ENCODE measurements at regions not wholly inside any gene's neighbourhood (a gene's known extent, or its start where the extent isn't known, plus 50 kb on each side); places are given as distances from the start of the nearest gene placed in this dataset.

DNA sequence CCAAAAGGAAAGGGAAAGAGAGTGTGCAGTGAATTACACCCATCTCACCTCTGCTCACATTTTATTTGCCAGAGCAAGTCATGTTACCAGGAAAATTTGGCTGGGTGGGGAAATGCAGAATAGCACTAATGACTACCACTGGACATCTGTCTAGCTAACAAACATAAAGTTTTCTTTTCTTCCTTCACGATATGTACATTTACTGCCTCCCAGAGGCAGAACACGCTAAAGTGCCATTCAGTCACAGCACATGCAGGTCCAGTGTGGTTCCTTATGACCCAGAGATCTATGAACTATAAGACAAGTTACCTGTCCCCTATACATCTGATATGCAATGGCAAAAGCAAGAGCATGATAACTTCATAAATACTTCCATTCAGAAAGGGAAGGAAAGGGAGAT is 194.1 kb downstream of the OGFRL1 start:
- Mint-ChIP-seq H3K4me3 (no peak overlapping the region), H3K27ac (no peak overlapping the region), H3K4me1 (peaks cover 3% of the 10 kb centered on the region), H3K36me3 (ENCODE audit: low read depth) (no peaks in the 10 kb centered on the region), H3K27me3 (no peaks in the 10 kb centered on the region)
- ATAC-seq: no peak
- H3K9me3 ChIP-seq (ENCODE audit: control insufficient read depth, low read length, poor library complexity, severe bottlenecking): no peaks in the 10 kb centered on the region
- DNase-seq: no peak

DNA sequence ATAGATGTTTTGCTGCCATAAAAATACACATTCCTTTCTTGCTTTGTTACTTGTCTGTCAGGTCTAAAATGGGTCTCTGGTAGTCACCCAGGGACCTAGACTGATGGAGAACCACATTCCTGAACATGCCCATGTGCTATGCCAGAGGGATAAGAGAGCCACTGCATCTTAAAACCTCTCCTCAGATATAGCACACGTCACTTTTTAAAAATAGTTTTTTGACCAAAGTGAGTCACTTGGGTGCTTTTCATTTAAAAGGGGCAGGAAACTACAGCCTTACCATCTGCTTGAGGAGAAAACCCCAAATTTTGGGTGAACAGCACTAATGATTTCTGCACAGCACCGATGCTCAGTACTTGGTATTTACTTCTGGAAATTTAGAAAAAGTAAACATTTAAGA is 197.8 kb downstream of the OGFRL1 start:
- Mint-ChIP-seq H3K4me3 (no peak overlapping the region), H3K4me1 (peaks cover 2% of the 10 kb centered on the region)
- no peak for ATAC-seq

DNA sequence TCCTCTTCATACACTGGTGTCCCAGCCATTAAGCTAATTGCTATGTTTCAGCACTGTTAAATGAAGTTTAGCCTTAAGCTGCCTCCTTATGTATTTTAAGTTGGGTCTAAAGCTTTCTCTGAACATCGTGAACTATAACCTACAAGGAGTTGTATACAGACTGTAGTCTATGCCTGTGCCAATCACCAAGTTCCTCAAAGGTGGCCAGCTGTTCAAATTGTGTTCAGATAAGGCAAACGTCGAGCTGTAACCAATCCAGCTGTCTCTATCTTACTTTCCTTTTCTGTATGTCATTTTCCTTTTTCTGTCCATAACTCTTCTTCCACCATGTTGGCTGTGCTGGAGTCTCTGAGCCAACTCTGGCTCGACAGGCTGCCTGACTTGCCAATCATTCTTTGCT is 199.6 kb downstream of the OGFRL1 start:
- Mint-ChIP-seq H3K36me3 (ENCODE audit: low read depth) (no peaks in the 10 kb centered on the region), H3K27me3 (peaks cover 8% of the 10 kb centered on the region), H3K4me1 (peaks cover 2% of the 10 kb centered on the region), H3K4me3 (no peak overlapping the region), H3K27ac (no peak overlapping the region)
- ATAC-seq: no peak
- DNase-seq: no peak
- no peaks in the 10 kb centered on the region for H3K9me3 ChIP-seq (ENCODE audit: control insufficient read depth, low read length, poor library complexity, severe bottlenecking)

More for the DNA sequence above, 197.8 kb downstream of the OGFRL1 start:
- H3K27me3 Mint-ChIP-seq: peaks cover 8% of the 10 kb centered on the region
- DNase-seq: no peak
- no peaks in the 10 kb centered on the region for H3K36me3 Mint-ChIP-seq (ENCODE audit: low read depth)
- no peaks in the 10 kb centered on the region for H3K9me3 ChIP-seq (ENCODE audit: control insufficient read depth, low read length, poor library complexity, severe bottlenecking)
- no peak overlapping the region for H3K27ac Mint-ChIP-seq

DNA sequence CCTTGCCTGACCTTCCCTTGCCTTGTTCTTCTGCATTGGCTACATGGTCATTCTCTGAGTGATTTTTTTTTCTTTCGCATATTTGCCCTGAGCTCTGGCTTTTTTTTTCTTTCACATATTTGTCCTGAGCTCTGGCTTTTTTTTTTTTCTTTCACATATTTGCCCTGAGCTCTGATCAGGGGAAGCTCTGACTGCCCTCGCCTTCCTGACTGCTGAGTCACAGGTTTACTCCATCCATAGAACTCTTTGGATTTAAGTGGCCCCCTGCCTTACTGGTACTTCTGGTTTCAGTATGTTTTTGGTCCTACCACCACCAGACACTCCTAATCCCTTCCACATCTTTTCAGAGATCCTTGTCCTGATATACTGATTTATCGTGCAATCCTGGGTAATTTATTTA is 201.1 kb downstream of the OGFRL1 start:
- H3K27me3 Mint-ChIP-seq: peaks cover 15% of the 10 kb centered on the region
- H3K4me3 Mint-ChIP-seq: no peak overlapping the region
- peaks cover 6% of the 10 kb centered on the region for H3K4me1 Mint-ChIP-seq
- DNase-seq: no peak
- no peak overlapping the region for H3K27ac Mint-ChIP-seq
- no peak for ATAC-seq
- no peaks in the 10 kb centered on the region for H3K9me3 ChIP-seq (ENCODE audit: control insufficient read depth, low read length, poor library complexity, severe bottlenecking)
- no peaks in the 10 kb centered on the region for H3K36me3 Mint-ChIP-seq (ENCODE audit: low read depth)

DNA sequence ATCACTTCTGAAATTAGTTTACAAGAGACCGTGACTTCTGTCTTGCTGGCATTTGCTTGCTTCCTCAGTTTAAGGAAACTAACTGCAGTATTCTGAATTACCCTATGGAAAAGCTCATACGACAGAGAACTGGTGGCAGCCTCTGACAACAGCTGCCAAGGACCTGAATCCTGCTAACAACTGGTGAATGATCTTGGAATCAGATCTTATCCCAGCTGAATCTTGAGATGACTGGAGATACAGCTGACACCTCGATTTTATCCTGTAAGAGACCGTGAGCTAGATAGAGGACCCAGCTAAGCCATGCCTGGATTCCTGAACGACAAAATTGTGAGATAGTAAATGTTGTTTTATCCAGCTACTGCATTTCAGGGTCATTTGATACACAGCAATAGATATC is 202.3 kb downstream of the OGFRL1 start:
- Mint-ChIP-seq H3K27me3 (peaks cover 15% of the 10 kb centered on the region), H3K36me3 (ENCODE audit: low read depth) (no peaks in the 10 kb centered on the region), H3K27ac (no peak overlapping the region), H3K4me3 (no peak overlapping the region), H3K4me1 (peaks cover 6% of the 10 kb centered on the region)
- DNase-seq (no peak), ATAC-seq (no peak)
- no peaks in the 10 kb centered on the region for H3K9me3 ChIP-seq (ENCODE audit: control insufficient read depth, low read length, poor library complexity, severe bottlenecking)

DNA sequence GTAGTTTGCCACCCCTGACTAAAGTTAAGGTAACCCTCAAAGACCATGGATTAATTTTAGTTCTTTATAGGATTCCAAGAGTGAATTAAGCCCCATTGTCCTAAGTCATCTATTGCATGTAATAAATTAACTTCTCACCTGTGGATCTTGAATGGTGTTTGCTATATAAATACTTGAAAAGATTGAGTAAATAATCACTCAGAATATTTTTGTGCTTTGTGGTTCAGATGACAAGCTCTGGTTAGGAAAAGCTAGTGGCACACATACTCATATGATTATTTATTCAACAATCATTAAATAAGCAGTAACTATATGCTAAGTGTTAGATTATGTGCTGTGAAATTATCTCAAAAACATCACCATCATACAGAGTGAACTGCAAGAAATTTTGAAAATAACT is 203.2 kb downstream of the OGFRL1 start:
- Mint-ChIP-seq H3K4me1 (peaks cover 6% of the 10 kb centered on the region), H3K4me3 (no peak overlapping the region), H3K36me3 (ENCODE audit: low read depth) (no peaks in the 10 kb centered on the region), H3K27me3 (peaks cover 15% of the 10 kb centered on the region), H3K27ac (no peak overlapping the region)
- DNase-seq (no peak), ATAC-seq (no peak)
- no peaks in the 10 kb centered on the region for H3K9me3 ChIP-seq (ENCODE audit: control insufficient read depth, low read length, poor library complexity, severe bottlenecking)

DNA sequence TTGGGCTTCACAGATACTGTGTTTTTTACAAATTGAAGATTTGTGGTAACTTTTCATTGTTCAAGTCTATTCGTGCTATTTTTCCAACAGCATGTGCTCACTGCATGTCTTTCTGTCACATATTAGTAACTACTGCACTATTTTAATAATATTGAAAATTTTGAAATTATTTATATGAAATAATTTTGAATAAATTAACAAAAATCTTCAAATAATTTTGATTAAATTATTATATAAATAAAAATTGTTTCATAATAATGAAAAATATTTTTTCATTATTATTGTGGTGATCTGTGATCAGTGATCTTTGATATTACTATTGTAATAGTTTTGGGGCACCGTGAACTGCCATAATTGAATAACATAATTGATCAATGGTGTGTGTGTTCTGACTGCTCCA is 204.1 kb downstream of the OGFRL1 start:
- no peak overlapping the region for H3K4me3 Mint-ChIP-seq
- no peak for DNase-seq
- no peak overlapping the region for H3K27ac Mint-ChIP-seq
- H3K27me3 Mint-ChIP-seq: peaks cover 15% of the 10 kb centered on the region
- ATAC-seq: no peak
- H3K9me3 ChIP-seq (ENCODE audit: control insufficient read depth, low read length, poor library complexity, severe bottlenecking): no peaks in the 10 kb centered on the region
- no peaks in the 10 kb centered on the region for H3K36me3 Mint-ChIP-seq (ENCODE audit: low read depth)
- H3K4me1 Mint-ChIP-seq: peaks cover 6% of the 10 kb centered on the region

DNA sequence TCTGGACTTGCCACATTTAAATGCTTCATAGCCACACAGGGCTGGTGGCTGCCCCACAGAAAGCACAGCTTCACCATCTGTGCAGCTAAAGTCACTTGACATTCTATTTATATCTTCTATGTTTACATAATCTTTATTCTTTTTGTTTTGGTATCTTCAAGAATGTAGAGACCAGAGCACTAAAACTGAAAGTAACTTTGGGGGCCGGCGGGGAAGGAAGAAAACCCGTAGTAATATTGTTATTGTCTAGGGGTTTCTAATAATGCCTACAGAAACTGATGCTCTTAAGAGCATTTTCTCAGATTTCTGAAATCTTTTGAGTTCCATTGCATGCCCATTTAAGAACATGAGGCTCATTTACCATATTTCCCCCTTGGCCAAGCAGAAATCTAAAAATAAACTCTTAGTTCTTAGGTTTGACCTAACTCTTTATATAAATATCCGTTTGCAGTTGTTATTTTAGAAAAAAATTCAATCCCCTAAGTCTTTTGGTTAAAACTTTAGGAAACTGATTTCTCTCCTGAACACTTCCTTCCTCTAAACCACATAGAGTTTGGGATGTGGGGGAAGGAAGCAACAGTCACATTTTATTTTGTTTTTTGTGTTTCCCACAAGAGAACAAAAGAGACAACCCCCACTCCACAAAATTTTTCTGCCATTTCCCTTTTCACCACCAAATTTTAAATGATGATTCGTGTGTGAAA is 207.6 kb downstream of the OGFRL1 start:
- Mint-ChIP-seq H3K4me1 (peaks cover 4% of the 10 kb centered on the region), H3K36me3 (ENCODE audit: low read depth) (no peaks in the 10 kb centered on the region), H3K27ac (no peak overlapping the region), H3K4me3 (peak overlapping the region; percentile 55), H3K27me3 (peaks cover 9% of the 10 kb centered on the region)
- DNase-seq: no peak
- ATAC-seq: no peak
- H3K9me3 ChIP-seq (ENCODE audit: control insufficient read depth, low read length, poor library complexity, severe bottlenecking): no peaks in the 10 kb centered on the region

DNA sequence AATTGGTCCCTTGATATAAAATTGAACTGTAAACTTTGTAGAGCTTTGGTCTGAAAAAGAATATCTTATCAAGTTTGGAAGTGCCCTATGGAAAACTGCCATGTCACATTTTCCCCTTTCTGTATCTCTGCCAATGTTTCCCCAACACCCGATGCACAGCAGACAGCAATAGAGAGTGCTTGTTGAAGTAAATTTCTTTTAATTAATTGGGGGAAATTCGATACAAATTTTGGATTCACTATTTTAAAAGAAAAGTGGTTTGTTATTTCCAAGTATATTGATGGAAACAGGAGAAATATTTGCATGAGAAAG is 208.1 kb downstream of the OGFRL1 start:
- Mint-ChIP-seq H3K4me1 (peaks cover 4% of the 10 kb centered on the region), H3K4me3 (peak overlapping the region; percentile 55), H3K36me3 (ENCODE audit: low read depth) (no peaks in the 10 kb centered on the region), H3K27me3 (peaks cover 7% of the 10 kb centered on the region), H3K27ac (no peak overlapping the region)
- no peaks in the 10 kb centered on the region for H3K9me3 ChIP-seq (ENCODE audit: control insufficient read depth, low read length, poor library complexity, severe bottlenecking)
- ATAC-seq (no peak), DNase-seq (no peak)

DNA sequence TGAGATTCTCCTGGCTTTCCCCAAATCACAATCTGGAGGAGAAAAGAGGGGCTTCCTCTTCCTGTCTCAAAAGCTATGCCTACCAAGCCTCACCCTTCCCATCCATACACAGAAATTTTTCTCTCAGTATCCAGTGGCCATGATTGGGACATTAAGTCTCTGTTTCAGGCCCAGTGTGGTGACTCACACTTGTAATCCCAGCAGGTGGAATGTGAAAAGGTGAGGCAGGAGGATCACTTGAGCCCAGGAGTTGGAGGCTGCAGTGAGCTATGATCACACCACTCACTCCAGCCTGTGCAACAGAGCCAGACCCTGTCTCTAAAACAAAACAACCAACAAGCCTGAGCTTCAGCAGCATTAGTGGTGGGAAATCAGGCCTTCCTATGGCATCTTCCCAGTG is 210.0 kb downstream of the OGFRL1 start:
- H3K27ac Mint-ChIP-seq: no peak overlapping the region
- H3K4me1 Mint-ChIP-seq: peaks cover 4% of the 10 kb centered on the region
- H3K27me3 Mint-ChIP-seq: peaks cover 7% of the 10 kb centered on the region
- H3K36me3 Mint-ChIP-seq (ENCODE audit: low read depth): no peaks in the 10 kb centered on the region
- H3K9me3 ChIP-seq (ENCODE audit: control insufficient read depth, low read length, poor library complexity, severe bottlenecking): no peaks in the 10 kb centered on the region
- ATAC-seq (no peak), DNase-seq (no peak)
- H3K4me3 Mint-ChIP-seq: no peak overlapping the region

DNA sequence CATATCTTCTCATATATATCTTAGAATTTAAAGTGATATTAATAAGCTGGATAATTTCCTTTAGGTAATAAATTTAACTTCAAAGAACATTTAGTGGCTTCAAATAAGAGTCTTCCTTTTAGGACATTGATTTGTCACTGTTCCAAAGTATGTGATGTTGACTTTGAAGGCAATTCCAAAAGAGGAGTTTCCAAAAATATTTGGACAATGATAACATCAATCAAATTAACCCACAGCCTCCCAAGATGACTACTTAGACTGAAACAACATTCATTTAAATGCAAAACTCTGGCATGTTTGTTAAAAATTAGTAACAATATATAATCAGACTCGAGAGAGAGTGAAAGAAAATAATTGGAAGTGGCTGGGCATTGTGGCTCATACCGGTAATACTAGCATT is 211.1 kb downstream of the OGFRL1 start:
- no peak for ATAC-seq
- no peaks in the 10 kb centered on the region for H3K9me3 ChIP-seq (ENCODE audit: control insufficient read depth, low read length, poor library complexity, severe bottlenecking)
- DNase-seq: no peak

DNA sequence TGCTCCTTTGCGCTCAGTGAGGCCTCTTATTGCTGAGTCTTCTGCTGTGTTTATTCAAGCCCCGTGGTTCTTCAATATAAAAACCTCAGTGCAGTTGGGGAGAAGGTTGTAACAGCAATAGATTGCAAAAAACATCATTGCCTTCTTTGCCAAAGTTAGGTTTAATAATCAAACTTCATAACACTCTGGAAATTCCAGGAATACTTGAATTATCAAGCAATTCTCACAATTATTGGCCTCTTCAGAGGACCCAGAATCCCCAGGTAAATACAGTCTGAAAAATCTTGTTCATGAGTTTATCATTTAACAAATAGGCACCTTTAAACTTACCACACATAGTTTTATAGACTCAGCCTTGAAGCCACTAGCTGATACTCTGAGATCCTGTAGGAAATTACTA is 213.6 kb downstream of the OGFRL1 start:
- no peak for DNase-seq
- Mint-ChIP-seq H3K27ac (no peak overlapping the region), H3K4me3 (no peak overlapping the region), H3K27me3 (no peaks in the 10 kb centered on the region), H3K36me3 (ENCODE audit: low read depth) (no peaks in the 10 kb centered on the region), H3K4me1 (no peaks in the 10 kb centered on the region)
- no peaks in the 10 kb centered on the region for H3K9me3 ChIP-seq (ENCODE audit: control insufficient read depth, low read length, poor library complexity, severe bottlenecking)
- no peak for ATAC-seq

More for the DNA sequence above, 211.1 kb downstream of the OGFRL1 start:
- no peaks in the 10 kb centered on the region for H3K4me1 Mint-ChIP-seq
- no peaks in the 10 kb centered on the region for H3K27me3 Mint-ChIP-seq
- no peak overlapping the region for H3K27ac Mint-ChIP-seq
- no peaks in the 10 kb centered on the region for H3K36me3 Mint-ChIP-seq (ENCODE audit: low read depth)
- no peak overlapping the region for H3K4me3 Mint-ChIP-seq

DNA sequence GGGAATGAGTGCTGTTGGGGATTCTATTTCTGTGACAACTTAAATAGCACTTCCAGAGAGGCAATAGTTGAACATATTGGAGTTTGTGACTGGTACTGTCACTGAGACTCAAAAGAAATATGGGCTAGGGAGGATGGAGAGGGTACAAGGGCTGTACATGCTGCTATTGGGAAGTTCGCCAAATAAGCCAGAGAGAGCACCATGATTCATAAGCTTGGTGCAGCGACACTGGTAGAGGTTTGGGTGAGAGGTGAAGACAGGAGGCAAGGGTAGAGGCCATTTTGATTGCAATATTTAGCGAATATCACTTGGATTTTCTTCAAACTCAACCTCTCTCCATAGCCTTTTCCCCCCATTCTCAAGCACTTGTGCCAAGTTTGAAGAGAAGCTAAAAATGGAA is 214.3 kb downstream of the OGFRL1 start:
- H3K36me3 Mint-ChIP-seq (ENCODE audit: low read depth): no peaks in the 10 kb centered on the region
- DNase-seq: no peak
- no peaks in the 10 kb centered on the region for H3K9me3 ChIP-seq (ENCODE audit: control insufficient read depth, low read length, poor library complexity, severe bottlenecking)
- H3K4me1 Mint-ChIP-seq: no peaks in the 10 kb centered on the region
- no peak overlapping the region for H3K4me3 Mint-ChIP-seq
- no peak overlapping the region for H3K27ac Mint-ChIP-seq
- H3K27me3 Mint-ChIP-seq: no peaks in the 10 kb centered on the region
- ATAC-seq: no peak

DNA sequence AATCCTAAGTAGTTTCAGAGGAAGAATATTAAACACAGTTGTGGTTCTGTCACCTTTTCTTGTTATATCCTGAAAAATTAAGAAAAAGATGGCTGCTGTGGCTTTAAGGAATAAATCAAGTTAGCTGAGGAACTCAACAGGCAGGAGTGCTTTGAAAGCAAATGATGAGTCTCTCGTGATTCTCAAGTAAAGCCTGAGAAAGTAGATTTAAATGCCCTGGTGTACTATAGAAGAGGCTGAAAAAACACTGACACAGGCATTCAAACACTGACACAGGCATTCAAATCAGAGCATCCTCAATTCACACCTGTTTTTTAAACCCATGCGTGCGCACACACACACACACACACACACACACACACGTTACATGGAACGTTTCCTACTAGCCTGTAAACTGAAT is 218.6 kb downstream of the OGFRL1 start:
- no peaks in the 10 kb centered on the region for H3K9me3 ChIP-seq (ENCODE audit: control insufficient read depth, low read length, poor library complexity, severe bottlenecking)
- no peaks in the 10 kb centered on the region for H3K4me1 Mint-ChIP-seq
- no peak overlapping the region for H3K4me3 Mint-ChIP-seq
- peaks cover 4% of the 10 kb centered on the region for H3K27me3 Mint-ChIP-seq
- no peak for ATAC-seq
- H3K36me3 Mint-ChIP-seq (ENCODE audit: low read depth): no peaks in the 10 kb centered on the region
- H3K27ac Mint-ChIP-seq: no peak overlapping the region
- no peak for DNase-seq

Measured in T-helper 17 cell (primary cell).